Gastroesophageal sphincter (tissue), 4 donors: ENCODE measurements at regions not wholly inside any gene's neighbourhood (a gene's known extent, or its start where the extent isn't known, plus 50 kb on each side); places are given as distances from the start of the nearest gene placed in this dataset.

Experiments
- ATAC-seq: fragments of 150-250 bp; one replicate; pipeline ENCODE4 v1.9.1; 2016; ENCODE audit warnings: mild to moderate bottlenecking, moderate library complexity
- H3K27ac ChIP-seq, 4 donors: fragments of 200-600 bp; sonication (generic) in 3 of 4; 1 replicate in 3 of 4; 2 replicates in 1 of 4; pipeline ENCODE4 v1.5.1; 2016 to 2019
- H3K27me3 ChIP-seq: fragments of 200-600 bp; sonication (generic); one replicate; pipeline ENCODE4 v1.5.1; 2019
- H3K36me3 ChIP-seq, 2 donors: fragments of 200-600 bp; sonication (generic); one replicate each; pipeline ENCODE4 v1.5.1; 2019; ENCODE audit warnings: control low read depth in 1 of 2
- H3K4me1 ChIP-seq, 3 donors: fragments of 200-600 bp; sonication (generic); 1 replicate in 2 of 3; 2 replicates in 1 of 3; pipeline ENCODE4 v1.5.1; 2016 to 2019; ENCODE audit warnings: control low read depth in 2 of 3
- H3K4me3 ChIP-seq, 2 donors: fragments of 200-600 bp; sonication (generic); one replicate each; pipeline ENCODE4 v1.5.1; 2019; ENCODE audit warnings: mild to moderate bottlenecking in 1 of 2, moderate library complexity in 1 of 2
- H3K9me3 ChIP-seq, 3 donors: fragments of 200-600 bp; sonication (generic); one replicate each; pipeline ENCODE4 v1.5.1; 2017 to 2019; ENCODE audit warnings: control low read depth in 2 of 3
- CTCF ChIP-seq, 4 experiments: fragments of 200-600 bp in 2 of 4; fragments of 450-650 bp in 2 of 4; sonication (generic) in 1 of 4; IDR thresholded peaks; one replicate each; pipeline ENCODE4 v1.5.1; 2017 to 2019; ENCODE audit warnings: antibody characterized with exemption in 4 of 4, mild to moderate bottlenecking in 2 of 4, moderate library complexity in 2 of 4
- EP300 ChIP-seq: sonication (generic); formaldehyde crosslinking; IDR thresholded peaks from one replicate; pipeline ENCODE4 v1.6.1; 2017; ENCODE audit warnings: antibody characterized with exemption, mild to moderate bottlenecking
- POLR2A ChIP-seq, 2 donors: fragments of 450-650 bp; IDR thresholded peaks; one replicate each; pipeline ENCODE4 v1.6.1; 2017; ENCODE audit warnings: antibody characterized with exemption in 2 of 2, mild to moderate bottlenecking in 2 of 2, moderate library complexity in 1 of 2
- POLR2AphosphoS5 ChIP-seq: sonication (generic); formaldehyde crosslinking; IDR thresholded peaks from one replicate; pipeline ENCODE4 v1.6.1; 2017; ENCODE audit warnings: antibody characterized with exemption
- WGBS, 2 donors: methylation state at CpG; one replicate each; pipeline ENCODE4 v1.1.5; 2018; ENCODE audit warnings: low coverage in 1 of 2; 5-methylcytosine and 5-hydroxymethylcytosine counted together

- H3K9me3 ChIP-seq: no peaks in the 10 kb centered on the region
- no peaks in the 10 kb centered on the region for H3K36me3 ChIP-seq
- H3K27me3 ChIP-seq: no peaks in the 10 kb centered on the region
- H3K4me1 ChIP-seq: no peaks in the 10 kb centered on the region
- TF ChIP-seq POLR2A (IDR thresholded peaks at IDR 0.05) (no peak), CTCF (IDR thresholded peaks at IDR 0.05) (no peak), POLR2AphosphoS5 (no peak), EP300 (no peak)
- no peak overlapping the region for H3K4me3 ChIP-seq
- 90 to 94% methylated on average over 3 to 4 of the region's 5 CpGs for WGBS, 2 donors
- H3K27ac ChIP-seq: no peak overlapping the region
- no peak for ATAC-seq
Observed at GRCh38 chr3:73197187-73197586, 135.7 kb downstream of the EBLN2 start.

- H3K4me1 ChIP-seq: no peaks in the 10 kb centered on the region
- H3K27ac ChIP-seq: no peak overlapping the region
- H3K36me3 ChIP-seq: no peaks in the 10 kb centered on the region
- H3K4me3 ChIP-seq: no peak overlapping the region
- WGBS, 2 donors: 89 to 90% methylated on average over 2 of the region's 2 CpGs
- H3K27me3 ChIP-seq: no peaks in the 10 kb centered on the region
- no peaks in the 10 kb centered on the region for H3K9me3 ChIP-seq
- TF ChIP-seq POLR2A (IDR thresholded peaks at IDR 0.05) (no peak), CTCF (IDR thresholded peaks at IDR 0.05) (no peak), EP300 (no peak)
- ATAC-seq: no peak
Observed at GRCh38 chr3:73203101-73203500, 141.6 kb downstream of the EBLN2 start.

GRCh38 chr3:73203633-73204032 is 142.2 kb downstream of the EBLN2 start:
- H3K4me1 ChIP-seq: no peaks in the 10 kb centered on the region
- H3K27ac ChIP-seq: no peak overlapping the region
- TF ChIP-seq EP300 (no peak), POLR2A (IDR thresholded peaks at IDR 0.05) (no peak), CTCF (IDR thresholded peaks at IDR 0.05) (no peak), POLR2AphosphoS5 (no peak)
- no peaks in the 10 kb centered on the region for H3K9me3 ChIP-seq
- no peaks in the 10 kb centered on the region for H3K27me3 ChIP-seq
- H3K36me3 ChIP-seq: no peaks in the 10 kb centered on the region
- 89 to 90% methylated on average over 3 of the region's 3 CpGs for WGBS, 2 donors
- ATAC-seq: no peak
- no peak overlapping the region for H3K4me3 ChIP-seq

GRCh38 chr3:73204841-73205240 is 143.4 kb downstream of the EBLN2 start:
- Histone ChIP-seq H3K4me1 (no peaks in the 10 kb centered on the region), H3K27me3 (no peaks in the 10 kb centered on the region), H3K27ac (no peak overlapping the region), H3K9me3 (no peaks in the 10 kb centered on the region), H3K36me3 (no peaks in the 10 kb centered on the region), H3K4me3 (no peak overlapping the region)
- ATAC-seq: no peak
- TF ChIP-seq POLR2AphosphoS5 (no peak), CTCF (IDR thresholded peaks at IDR 0.05) (no peak), POLR2A (IDR thresholded peaks at IDR 0.05) (no peak), EP300 (no peak)

GRCh38 chr3:73206030-73206429 is 144.6 kb downstream of the EBLN2 start:
- Histone ChIP-seq H3K9me3 (no peaks in the 10 kb centered on the region), H3K4me3 (no peak overlapping the region), H3K4me1 (no peaks in the 10 kb centered on the region), H3K36me3 (no peaks in the 10 kb centered on the region), H3K27me3 (no peaks in the 10 kb centered on the region), H3K27ac (no peak overlapping the region)
- TF ChIP-seq POLR2AphosphoS5: no peak
- TF ChIP-seq CTCF (IDR thresholded peaks at IDR 0.05): no peak
- no peak for TF ChIP-seq POLR2A (IDR thresholded peaks at IDR 0.05)
- TF ChIP-seq EP300: no peak
- WGBS, 2 donors: 50 to 87% methylated on average over 2 to 3 of the region's 5 CpGs
- no peak for ATAC-seq
